ENCODE measurements at regions not wholly inside any gene's neighbourhood (a gene's known extent, or its start where the extent isn't known, plus 50 kb on each side); places are given as distances from the start of the nearest gene placed in this dataset.

DNA sequence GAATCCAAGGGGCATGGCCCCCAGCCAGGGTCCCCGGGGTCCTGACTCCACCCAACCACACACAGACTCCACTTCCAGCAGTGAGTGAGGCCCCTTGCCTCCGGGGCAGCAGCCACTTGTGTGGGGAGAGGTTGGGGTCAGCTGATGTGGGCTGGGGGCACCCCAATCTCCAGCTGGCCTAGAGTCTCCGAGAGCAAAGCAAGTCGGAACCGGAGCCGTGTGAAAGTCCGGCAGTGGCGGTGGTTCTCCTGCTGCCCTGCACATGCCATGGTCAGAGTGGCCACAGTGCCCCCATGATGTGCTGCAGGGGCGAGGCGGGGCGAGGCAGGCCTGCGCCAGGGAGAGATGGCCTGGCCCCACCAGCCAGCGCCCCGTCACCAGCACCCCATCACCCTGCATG lies 74.6 kb downstream of the PDGFA start:
- TF ChIP-seq POLR2A (IDR thresholded peaks at IDR 0.05) (no peak), CTCF (IDR thresholded peaks at IDR 0.05) (no peak)
